IPS-NIHi7 (cell line): ENCODE measurements at regions not wholly inside any gene's neighbourhood (a gene's known extent, or its start where the extent isn't known, plus 50 kb on each side); places are given as distances from the start of the nearest gene placed in this dataset.
"Not testable (repeated sequence)": the region's sequence is repeated elsewhere in the genome, so short reads cannot be mapped to it uniquely, and the experiment has no call there.

Source experiments
- DNase-seq: peaks from one replicate; pipeline ENCODE4 v3.0.0; 2012; ENCODE audit warnings: mixed read lengths; ENCODE audit errors: extremely low spot score

- DNase-seq, result no peak
Observed at GRCh38 chrX:120718969-120719368, 89.1 kb upstream of the C1GALT1C1 start.

- DNase-seq, result not testable (repeated sequence)
Observed at GRCh38 chrX:120702337-120702736, 72.5 kb upstream of the C1GALT1C1 start.

GRCh38 chrX:120697053-120697452 lies 67.2 kb upstream of the C1GALT1C1 start:
- no peak for DNase-seq

GRCh38 chrX:120692319-120692718 lies 62.5 kb upstream of the C1GALT1C1 start:
- no peak for DNase-seq

- no peak for DNase-seq
Observed at GRCh38 chrX:120690941-120691340, 61.1 kb upstream of the C1GALT1C1 start.

- no peak for DNase-seq
Observed at GRCh38 chrX:120690344-120690743, 60.5 kb upstream of the C1GALT1C1 start.

GRCh38 chrX:120680090-120680489 lies 50.2 kb upstream of the C1GALT1C1 start:
- no peak for DNase-seq
